Right atrium auricular region (tissue), 2 donors: ENCODE measurements at regions not wholly inside any gene's neighbourhood (a gene's known extent, or its start where the extent isn't known, plus 50 kb on each side); places are given as distances from the start of the nearest gene placed in this dataset.

Experiments used
- DNase-seq: peaks from one replicate; pipeline ENCODE4 v3.0.0-alpha.2; 2019; ENCODE audit warnings: low spot score
- H3K27ac ChIP-seq, 2 donors: fragments of 200-600 bp; sonication (generic); 1 replicate in 1 of 2; 2 replicates in 1 of 2; pipeline ENCODE4 v1.5.1; 2016 to 2019
- H3K27me3 ChIP-seq, 2 donors: fragments of 200-600 bp; sonication (generic); one replicate each; pipeline versions ENCODE4 v1.5.1 to v1.6.0; 2017 to 2019
- H3K36me3 ChIP-seq: fragments of 200-600 bp; sonication (generic); one replicate; pipeline ENCODE4 v1.5.1; 2016
- H3K4me1 ChIP-seq, 2 donors: fragments of 200-600 bp; sonication (generic); one replicate each; pipeline versions ENCODE4 v1.5.1 to v1.6.0; 2017 to 2019
- H3K4me3 ChIP-seq, 2 donors: fragments of 200-600 bp; sonication (generic); 1 replicate in 1 of 2; 2 replicates in 1 of 2; pipeline ENCODE4 v1.5.1; 2017 to 2019; ENCODE audit warnings: mild to moderate bottlenecking in 1 of 2, moderate library complexity in 1 of 2
- H3K9me3 ChIP-seq, 2 donors: fragments of 200-600 bp; sonication (generic); one replicate each; pipeline ENCODE4 v1.5.1; 2019
- TF ChIP-seq, protein P1 (sequence below), 2 donors: fragments of 200-600 bp; sonication (generic); IDR thresholded peaks; one replicate each; pipeline ENCODE4 v1.5.1; 2019; ENCODE audit warnings: antibody characterized with exemption in 2 of 2

DNA sequence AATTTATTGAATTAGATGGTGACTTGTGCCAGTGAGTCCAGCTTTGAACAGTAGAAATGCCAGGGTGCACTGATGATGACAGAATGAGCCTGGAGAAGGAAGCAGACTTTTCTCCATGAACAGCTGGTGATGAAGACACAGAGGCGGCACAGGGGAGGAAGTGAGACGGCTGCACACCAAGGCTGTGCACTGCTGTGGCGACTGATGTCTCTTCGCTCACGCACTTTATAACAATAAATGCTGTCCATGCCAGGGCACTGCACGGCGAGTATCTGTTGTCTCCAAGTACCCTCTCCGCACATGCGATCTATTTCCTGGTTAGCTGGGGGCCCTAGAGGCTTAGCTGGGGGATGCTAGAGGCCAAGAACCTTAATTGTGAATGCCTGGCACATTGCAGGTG is 175.2 kb downstream of the TMEM200C start:
- Histone ChIP-seq H3K9me3 (no peaks in the 10 kb centered on the region), H3K4me3 (no peak overlapping the region), H3K27ac (no peak overlapping the region), H3K4me1 (no peaks in the 10 kb centered on the region), H3K36me3 (no peaks in the 10 kb centered on the region), H3K27me3 (no peaks in the 10 kb centered on the region)
- TF ChIP-seq, protein P1, sequence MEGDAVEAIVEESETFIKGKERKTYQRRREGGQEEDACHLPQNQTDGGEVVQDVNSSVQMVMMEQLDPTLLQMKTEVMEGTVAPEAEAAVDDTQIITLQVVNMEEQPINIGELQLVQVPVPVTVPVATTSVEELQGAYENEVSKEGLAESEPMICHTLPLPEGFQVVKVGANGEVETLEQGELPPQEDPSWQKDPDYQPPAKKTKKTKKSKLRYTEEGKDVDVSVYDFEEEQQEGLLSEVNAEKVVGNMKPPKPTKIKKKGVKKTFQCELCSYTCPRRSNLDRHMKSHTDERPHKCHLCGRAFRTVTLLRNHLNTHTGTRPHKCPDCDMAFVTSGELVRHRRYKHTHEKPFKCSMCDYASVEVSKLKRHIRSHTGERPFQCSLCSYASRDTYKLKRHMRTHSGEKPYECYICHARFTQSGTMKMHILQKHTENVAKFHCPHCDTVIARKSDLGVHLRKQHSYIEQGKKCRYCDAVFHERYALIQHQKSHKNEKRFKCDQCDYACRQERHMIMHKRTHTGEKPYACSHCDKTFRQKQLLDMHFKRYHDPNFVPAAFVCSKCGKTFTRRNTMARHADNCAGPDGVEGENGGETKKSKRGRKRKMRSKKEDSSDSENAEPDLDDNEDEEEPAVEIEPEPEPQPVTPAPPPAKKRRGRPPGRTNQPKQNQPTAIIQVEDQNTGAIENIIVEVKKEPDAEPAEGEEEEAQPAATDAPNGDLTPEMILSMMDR (IDR thresholded peaks at IDR 0.05): no peak
- DNase-seq: no peak

DNA sequence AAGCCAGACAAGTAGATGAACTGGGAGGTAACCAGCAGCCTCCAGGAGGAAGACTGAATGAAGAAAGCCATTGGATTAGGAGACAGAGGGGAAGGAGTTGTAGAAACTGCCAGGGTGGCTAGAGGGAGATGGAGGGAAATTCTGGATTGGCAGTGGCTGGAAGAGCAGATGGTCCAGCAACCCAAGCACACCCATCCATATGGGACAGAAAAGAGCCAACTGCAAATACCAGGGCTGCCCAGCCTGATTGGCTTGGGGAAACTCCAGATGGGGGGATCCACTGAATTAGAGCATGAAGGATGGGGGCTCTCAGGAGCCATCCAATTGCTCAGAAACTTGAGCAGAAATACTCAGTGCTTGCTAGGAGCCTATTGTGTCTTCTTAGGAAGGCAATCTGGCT is 173.5 kb upstream of the EPB41L3 start:
- TF ChIP-seq, protein P1 (IDR thresholded peaks at IDR 0.05): no peak

DNA sequence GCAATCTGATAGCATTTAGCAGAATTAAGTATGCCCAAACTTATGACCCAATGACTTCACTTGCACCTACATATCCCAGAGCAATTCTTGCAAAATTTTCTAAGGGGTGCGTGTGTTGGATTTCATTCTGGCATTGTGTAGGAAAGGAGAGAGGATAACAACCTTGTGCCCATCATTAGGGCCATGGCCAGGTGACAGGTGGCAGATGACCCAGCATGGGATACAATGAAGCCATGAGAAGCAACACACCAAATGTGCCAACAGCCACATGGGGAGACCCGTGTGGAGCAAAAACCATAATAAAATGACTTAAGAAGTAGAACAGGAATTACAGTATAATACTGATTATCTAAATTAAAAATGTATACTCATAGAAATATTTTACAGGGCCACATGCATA is 166.9 kb upstream of the EPB41L3 start:
- Histone ChIP-seq H3K9me3 (no peaks in the 10 kb centered on the region), H3K36me3 (no peaks in the 10 kb centered on the region), H3K27me3 (no peaks in the 10 kb centered on the region), H3K4me3 (no peak overlapping the region), H3K27ac (no peak overlapping the region), H3K4me1 (no peaks in the 10 kb centered on the region)
- no peak for DNase-seq
- TF ChIP-seq, protein P1 (IDR thresholded peaks at IDR 0.05): no peak

More for the DNA sequence above, 173.5 kb upstream of the EPB41L3 start:
- Histone ChIP-seq H3K9me3 (no peaks in the 10 kb centered on the region), H3K4me1 (no peaks in the 10 kb centered on the region), H3K36me3 (no peaks in the 10 kb centered on the region), H3K27me3 (no peaks in the 10 kb centered on the region), H3K4me3 (no peak overlapping the region), H3K27ac (no peak overlapping the region)
- no peak for DNase-seq

DNA sequence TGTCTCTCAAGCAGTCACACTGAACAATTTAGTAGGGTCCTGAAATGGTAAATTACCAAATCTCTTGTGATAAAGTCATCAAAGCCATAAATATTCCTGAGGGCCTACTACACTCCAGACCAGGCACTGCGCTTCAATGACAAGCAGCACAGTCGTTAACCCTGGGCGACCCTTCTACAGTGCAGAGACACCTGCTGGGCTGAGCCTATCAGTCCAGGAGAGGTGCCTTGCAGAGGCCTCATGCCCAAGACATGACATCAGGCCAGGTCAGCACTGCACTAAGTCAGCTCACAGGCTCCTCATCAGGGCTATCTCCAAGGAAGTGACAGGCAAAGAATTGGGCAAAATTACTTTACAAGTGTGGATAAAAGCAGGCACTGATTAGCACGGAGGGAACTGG is 166.4 kb upstream of the EPB41L3 start:
- Histone ChIP-seq H3K4me3 (no peak overlapping the region), H3K36me3 (no peaks in the 10 kb centered on the region), H3K27ac (no peak overlapping the region), H3K9me3 (no peaks in the 10 kb centered on the region), H3K27me3 (no peaks in the 10 kb centered on the region), H3K4me1 (no peaks in the 10 kb centered on the region)
- TF ChIP-seq, protein P1 (IDR thresholded peaks at IDR 0.05): no peak
- no peak for DNase-seq

DNA sequence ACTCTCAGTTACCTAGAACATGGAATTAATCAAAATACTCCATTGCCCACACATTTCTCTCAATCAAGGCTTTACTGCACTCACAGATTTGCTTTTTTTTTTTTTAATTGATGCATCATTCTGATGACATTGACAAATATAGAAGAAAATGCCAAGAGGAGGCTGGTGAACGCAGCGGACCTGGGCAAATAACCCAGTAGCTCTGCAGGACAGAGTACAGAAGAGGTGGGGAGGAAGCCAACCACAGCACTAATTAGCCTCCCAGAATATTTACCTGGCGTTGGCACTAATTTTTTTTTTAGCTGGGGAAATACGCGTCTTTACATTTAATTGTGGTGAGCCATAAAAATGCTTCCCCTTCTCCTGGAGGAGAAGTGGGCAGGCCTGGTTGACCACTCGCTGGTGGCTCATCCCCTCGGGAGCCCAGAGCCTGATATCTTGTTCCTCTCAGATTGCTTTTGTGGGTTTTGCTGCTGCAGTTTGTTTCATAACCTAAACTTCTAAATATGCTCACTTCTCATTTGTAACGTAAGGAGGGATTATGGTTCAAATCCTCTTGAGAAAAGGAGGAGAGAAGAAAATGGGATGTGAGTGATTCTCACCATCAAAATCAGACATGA is 165.8 kb upstream of the EPB41L3 start:
- no peaks in the 10 kb centered on the region for H3K36me3 ChIP-seq
- no peak overlapping the region for H3K4me3 ChIP-seq
- TF ChIP-seq, protein P1 (IDR thresholded peaks at IDR 0.05): no peak
- no peaks in the 10 kb centered on the region for H3K4me1 ChIP-seq
- no peak for DNase-seq
- H3K27ac ChIP-seq: no peak overlapping the region
- H3K27me3 ChIP-seq: no peaks in the 10 kb centered on the region
- H3K9me3 ChIP-seq: no peaks in the 10 kb centered on the region

DNA sequence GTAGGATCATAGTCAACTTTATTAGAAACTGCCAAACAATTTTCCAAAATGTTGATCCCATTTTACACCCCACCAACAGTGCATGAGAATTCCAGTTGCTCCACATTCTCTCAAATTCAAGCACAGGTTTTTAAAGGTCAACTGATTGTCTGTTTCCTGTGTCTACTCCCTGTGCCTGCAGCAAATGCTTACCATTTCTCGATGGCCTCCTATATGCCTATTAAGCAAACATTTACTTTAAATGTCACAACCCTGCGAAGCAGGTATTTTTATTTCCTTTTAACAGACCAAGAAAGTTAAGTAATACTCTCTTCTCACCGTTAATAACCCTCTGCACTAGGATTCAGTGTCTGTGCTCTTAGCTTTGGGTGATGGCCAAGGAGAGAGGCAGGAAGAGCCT is 163.8 kb upstream of the EPB41L3 start:
- H3K27ac ChIP-seq: no peak overlapping the region
- TF ChIP-seq, protein P1 (IDR thresholded peaks at IDR 0.05): no peak
- no peaks in the 10 kb centered on the region for H3K4me1 ChIP-seq
- H3K27me3 ChIP-seq: no peaks in the 10 kb centered on the region
- no peak for DNase-seq
- H3K4me3 ChIP-seq: no peak overlapping the region
- H3K36me3 ChIP-seq: no peaks in the 10 kb centered on the region
- H3K9me3 ChIP-seq: no peaks in the 10 kb centered on the region
